ENCODE measurements at regions not wholly inside any gene's neighbourhood (a gene's known extent, or its start where the extent isn't known, plus 50 kb on each side); places are given as distances from the start of the nearest gene placed in this dataset.
"Not testable (repeated sequence)": the region's sequence is repeated elsewhere in the genome, so short reads cannot be mapped to it uniquely, and the experiment has no call there.

DNA sequence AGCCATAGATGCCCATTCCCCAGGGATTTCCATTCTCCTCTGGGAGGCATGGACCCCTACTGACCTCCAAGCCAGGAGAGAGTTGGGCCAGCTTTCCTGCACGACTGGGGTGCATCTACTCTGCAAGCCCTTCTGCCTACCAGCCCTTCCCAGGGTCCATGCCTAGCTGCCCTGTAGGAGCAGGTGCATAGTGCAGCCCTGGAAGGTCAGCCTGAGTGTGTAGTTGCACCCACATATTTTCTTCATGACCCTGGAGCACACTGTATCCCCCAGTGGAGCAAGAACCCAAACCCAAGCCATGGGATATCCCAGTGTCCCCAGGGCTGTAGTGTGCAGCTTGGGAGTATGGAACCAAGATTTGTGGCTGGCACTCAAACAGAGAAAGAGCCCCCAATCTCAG lies 155.6 kb upstream of the GOLGA6L22 start:
- H2AFZ ChIP-seq (ENCODE audit: low read length); H3K4me3 ChIP-seq (ENCODE audit: low read length); H3K9me3 ChIP-seq (replicated peaks; ENCODE audit: insufficient read depth, low read length); H3K36me3 ChIP-seq (replicated peaks; ENCODE audit: insufficient read depth, low read length); H3K9me2 ChIP-seq (replicated peaks; ENCODE audit: insufficient read depth, low read length); H3K27me3 ChIP-seq (replicated peaks; ENCODE audit: insufficient read depth, low read length); H4K20me1 ChIP-seq (ENCODE audit: insufficient read depth, low read length); H3K27ac ChIP-seq (ENCODE audit: low read length); DNase-seq; H3K79me2 ChIP-seq (ENCODE audit: low read length); H3K4me2 ChIP-seq (ENCODE audit: low read depth, low read length); H3K4me1 ChIP-seq (ENCODE audit: low read length); H3K9ac ChIP-seq (ENCODE audit: low read length); H3F3A ChIP-seq (ENCODE audit: insufficient read depth, low read length): not testable (repeated sequence)

Measured in MM.1S (cell line).